GM23338 (cell line): ENCODE measurements at regions not wholly inside any gene's neighbourhood (a gene's known extent, or its start where the extent isn't known, plus 50 kb on each side); places are given as distances from the start of the nearest gene placed in this dataset.

ENCODE experiments used
- CREB1 ChIP-seq: fragments of 250-450 bp; sonication (Bioruptor Pico); IDR thresholded peaks from 2 replicates; pipeline ENCODE4 v1.5.0; 2020; ENCODE audit warnings: low read depth, mild to moderate bottlenecking, moderate library complexity
- CTCF ChIP-seq, 2 experiments: fragments of 200-600 bp in 1 of 2; sonication (generic) in 1 of 2; conservative IDR thresholded peaks; 2 replicates each; pipeline versions ENCODE4 v1.5.1 to v1.6.1; 2016 to 2017; ENCODE audit warnings: antibody characterized with exemption in 2 of 2, low read depth in 2 of 2, mild to moderate bottlenecking in 2 of 2, moderate library complexity in 1 of 2
- EZH2 ChIP-seq: fragments of 200-600 bp; sonication (generic); IDR thresholded peaks from one replicate; pipeline ENCODE4 v1.8.0; 2017; ENCODE audit warnings: antibody characterized with exemption, mild to moderate bottlenecking, low read depth; ENCODE audit not compliant: unreplicated experiment
- EZH2phosphoT487 ChIP-seq: fragments of 200-600 bp; sonication (generic); IDR thresholded peaks from one replicate; pipeline ENCODE4 v1.8.1; 2018; ENCODE audit warnings: antibody characterized with exemption; ENCODE audit not compliant: unreplicated experiment
- JUNB ChIP-seq: IDR thresholded peaks from one replicate; pipeline ENCODE4 v1.6.1; 2016; ENCODE audit warnings: antibody characterized with exemption; ENCODE audit not compliant: unreplicated experiment
- NANOG ChIP-seq: IDR thresholded peaks from 2 replicates; pipeline ENCODE4 v1.6.1; 2016; ENCODE audit warnings: antibody characterized with exemption, borderline replicate concordance
- POLR2AphosphoS5 ChIP-seq: IDR thresholded peaks from 2 replicates; pipeline ENCODE4 v1.6.1; 2016; ENCODE audit warnings: antibody characterized with exemption, low read depth
- STAT1 ChIP-seq: IDR thresholded peaks from one replicate; pipeline ENCODE4 v1.6.1; 2016; ENCODE audit warnings: antibody characterized with exemption; ENCODE audit not compliant: unreplicated experiment
- ZNF114 ChIP-seq: fragments of 250-450 bp; sonication (Bioruptor Pico); IDR thresholded peaks from 2 replicates; pipeline ENCODE4 v1.5.0; 2020; ENCODE audit warnings: mild to moderate bottlenecking, moderate library complexity
- ZNF331 ChIP-seq: fragments of 250-450 bp; sonication (Bioruptor Pico); IDR thresholded peaks from 2 replicates; pipeline ENCODE4 v1.5.0; 2020; ENCODE audit warnings: low read depth, mild to moderate bottlenecking, moderate library complexity
- TF ChIP-seq, protein P1 (sequence below): IDR thresholded peaks from 2 replicates; pipeline ENCODE4 v1.6.1; 2016; ENCODE audit warnings: antibody characterized with exemption
- TF ChIP-seq, protein P2 (sequence below): IDR thresholded peaks from one replicate; pipeline ENCODE4 v1.6.1; 2018; ENCODE audit warnings: antibody characterized with exemption; ENCODE audit not compliant: unreplicated experiment
- TF ChIP-seq, protein P3 (sequence below): fragments of 250-450 bp; sonication (Bioruptor Pico); IDR thresholded peaks from 2 replicates; pipeline ENCODE4 v1.5.0; 2020; ENCODE audit warnings: mild to moderate bottlenecking, moderate library complexity

DNA sequence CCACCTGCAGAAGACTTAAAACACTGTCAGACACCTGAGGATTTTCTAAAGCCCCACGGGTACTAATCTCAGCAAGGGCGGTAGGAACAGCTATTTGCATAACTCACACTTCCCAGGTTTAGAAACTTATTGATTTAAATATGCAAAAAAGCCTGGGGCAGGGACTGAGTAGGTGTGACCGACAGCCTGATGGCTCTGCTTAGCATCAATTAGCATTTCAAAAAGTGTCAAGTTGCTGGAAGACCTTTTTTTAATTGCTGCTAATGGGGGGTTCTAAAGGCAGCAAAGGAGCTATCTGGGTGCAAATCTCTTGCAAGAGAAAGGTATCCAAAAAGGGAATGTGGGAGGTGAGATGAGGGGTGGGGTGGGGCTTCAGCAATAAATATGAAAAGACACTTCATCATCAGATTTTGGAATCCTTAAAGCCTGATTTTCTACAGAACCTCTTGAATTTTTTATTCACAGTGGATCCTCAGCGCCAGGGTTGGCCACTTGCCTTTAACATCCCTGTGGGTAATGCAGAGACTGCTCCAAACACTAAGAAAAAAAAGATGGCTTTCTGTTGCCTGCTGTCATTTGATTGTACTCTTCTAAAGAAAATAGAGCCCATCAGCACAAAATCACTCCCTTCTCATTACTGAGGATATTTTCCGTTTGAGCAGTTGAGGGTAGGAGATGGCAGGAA lies 121.1 kb upstream of the RMP24 start:
- TF ChIP-seq POLR2AphosphoS5 (no peak), JUNB (no peak), EZH2phosphoT487 (no peak), CTCF (conservative IDR thresholded peaks at IDR 0.05; ENCODE audit: low read depth in 2 of 2) (no peak), EZH2 (no peak), CREB1 (CRISPR knock-in tag) (peak; percentile 20; the same call in 1 of the 2 replicates), ZNF331 (CRISPR knock-in tag) (no peak), NANOG (peak; percentile 99), STAT1 (no peak), ZNF114 (CRISPR knock-in tag) (no peak)
- TF ChIP-seq, protein P1, sequence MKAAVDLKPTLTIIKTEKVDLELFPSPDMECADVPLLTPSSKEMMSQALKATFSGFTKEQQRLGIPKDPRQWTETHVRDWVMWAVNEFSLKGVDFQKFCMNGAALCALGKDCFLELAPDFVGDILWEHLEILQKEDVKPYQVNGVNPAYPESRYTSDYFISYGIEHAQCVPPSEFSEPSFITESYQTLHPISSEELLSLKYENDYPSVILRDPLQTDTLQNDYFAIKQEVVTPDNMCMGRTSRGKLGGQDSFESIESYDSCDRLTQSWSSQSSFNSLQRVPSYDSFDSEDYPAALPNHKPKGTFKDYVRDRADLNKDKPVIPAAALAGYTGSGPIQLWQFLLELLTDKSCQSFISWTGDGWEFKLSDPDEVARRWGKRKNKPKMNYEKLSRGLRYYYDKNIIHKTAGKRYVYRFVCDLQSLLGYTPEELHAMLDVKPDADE, result no peak
- TF ChIP-seq, protein P2, sequence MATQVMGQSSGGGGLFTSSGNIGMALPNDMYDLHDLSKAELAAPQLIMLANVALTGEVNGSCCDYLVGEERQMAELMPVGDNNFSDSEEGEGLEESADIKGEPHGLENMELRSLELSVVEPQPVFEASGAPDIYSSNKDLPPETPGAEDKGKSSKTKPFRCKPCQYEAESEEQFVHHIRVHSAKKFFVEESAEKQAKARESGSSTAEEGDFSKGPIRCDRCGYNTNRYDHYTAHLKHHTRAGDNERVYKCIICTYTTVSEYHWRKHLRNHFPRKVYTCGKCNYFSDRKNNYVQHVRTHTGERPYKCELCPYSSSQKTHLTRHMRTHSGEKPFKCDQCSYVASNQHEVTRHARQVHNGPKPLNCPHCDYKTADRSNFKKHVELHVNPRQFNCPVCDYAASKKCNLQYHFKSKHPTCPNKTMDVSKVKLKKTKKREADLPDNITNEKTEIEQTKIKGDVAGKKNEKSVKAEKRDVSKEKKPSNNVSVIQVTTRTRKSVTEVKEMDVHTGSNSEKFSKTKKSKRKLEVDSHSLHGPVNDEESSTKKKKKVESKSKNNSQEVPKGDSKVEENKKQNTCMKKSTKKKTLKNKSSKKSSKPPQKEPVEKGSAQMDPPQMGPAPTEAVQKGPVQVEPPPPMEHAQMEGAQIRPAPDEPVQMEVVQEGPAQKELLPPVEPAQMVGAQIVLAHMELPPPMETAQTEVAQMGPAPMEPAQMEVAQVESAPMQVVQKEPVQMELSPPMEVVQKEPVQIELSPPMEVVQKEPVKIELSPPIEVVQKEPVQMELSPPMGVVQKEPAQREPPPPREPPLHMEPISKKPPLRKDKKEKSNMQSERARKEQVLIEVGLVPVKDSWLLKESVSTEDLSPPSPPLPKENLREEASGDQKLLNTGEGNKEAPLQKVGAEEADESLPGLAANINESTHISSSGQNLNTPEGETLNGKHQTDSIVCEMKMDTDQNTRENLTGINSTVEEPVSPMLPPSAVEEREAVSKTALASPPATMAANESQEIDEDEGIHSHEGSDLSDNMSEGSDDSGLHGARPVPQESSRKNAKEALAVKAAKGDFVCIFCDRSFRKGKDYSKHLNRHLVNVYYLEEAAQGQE, result no peak
- TF ChIP-seq, protein P3, sequence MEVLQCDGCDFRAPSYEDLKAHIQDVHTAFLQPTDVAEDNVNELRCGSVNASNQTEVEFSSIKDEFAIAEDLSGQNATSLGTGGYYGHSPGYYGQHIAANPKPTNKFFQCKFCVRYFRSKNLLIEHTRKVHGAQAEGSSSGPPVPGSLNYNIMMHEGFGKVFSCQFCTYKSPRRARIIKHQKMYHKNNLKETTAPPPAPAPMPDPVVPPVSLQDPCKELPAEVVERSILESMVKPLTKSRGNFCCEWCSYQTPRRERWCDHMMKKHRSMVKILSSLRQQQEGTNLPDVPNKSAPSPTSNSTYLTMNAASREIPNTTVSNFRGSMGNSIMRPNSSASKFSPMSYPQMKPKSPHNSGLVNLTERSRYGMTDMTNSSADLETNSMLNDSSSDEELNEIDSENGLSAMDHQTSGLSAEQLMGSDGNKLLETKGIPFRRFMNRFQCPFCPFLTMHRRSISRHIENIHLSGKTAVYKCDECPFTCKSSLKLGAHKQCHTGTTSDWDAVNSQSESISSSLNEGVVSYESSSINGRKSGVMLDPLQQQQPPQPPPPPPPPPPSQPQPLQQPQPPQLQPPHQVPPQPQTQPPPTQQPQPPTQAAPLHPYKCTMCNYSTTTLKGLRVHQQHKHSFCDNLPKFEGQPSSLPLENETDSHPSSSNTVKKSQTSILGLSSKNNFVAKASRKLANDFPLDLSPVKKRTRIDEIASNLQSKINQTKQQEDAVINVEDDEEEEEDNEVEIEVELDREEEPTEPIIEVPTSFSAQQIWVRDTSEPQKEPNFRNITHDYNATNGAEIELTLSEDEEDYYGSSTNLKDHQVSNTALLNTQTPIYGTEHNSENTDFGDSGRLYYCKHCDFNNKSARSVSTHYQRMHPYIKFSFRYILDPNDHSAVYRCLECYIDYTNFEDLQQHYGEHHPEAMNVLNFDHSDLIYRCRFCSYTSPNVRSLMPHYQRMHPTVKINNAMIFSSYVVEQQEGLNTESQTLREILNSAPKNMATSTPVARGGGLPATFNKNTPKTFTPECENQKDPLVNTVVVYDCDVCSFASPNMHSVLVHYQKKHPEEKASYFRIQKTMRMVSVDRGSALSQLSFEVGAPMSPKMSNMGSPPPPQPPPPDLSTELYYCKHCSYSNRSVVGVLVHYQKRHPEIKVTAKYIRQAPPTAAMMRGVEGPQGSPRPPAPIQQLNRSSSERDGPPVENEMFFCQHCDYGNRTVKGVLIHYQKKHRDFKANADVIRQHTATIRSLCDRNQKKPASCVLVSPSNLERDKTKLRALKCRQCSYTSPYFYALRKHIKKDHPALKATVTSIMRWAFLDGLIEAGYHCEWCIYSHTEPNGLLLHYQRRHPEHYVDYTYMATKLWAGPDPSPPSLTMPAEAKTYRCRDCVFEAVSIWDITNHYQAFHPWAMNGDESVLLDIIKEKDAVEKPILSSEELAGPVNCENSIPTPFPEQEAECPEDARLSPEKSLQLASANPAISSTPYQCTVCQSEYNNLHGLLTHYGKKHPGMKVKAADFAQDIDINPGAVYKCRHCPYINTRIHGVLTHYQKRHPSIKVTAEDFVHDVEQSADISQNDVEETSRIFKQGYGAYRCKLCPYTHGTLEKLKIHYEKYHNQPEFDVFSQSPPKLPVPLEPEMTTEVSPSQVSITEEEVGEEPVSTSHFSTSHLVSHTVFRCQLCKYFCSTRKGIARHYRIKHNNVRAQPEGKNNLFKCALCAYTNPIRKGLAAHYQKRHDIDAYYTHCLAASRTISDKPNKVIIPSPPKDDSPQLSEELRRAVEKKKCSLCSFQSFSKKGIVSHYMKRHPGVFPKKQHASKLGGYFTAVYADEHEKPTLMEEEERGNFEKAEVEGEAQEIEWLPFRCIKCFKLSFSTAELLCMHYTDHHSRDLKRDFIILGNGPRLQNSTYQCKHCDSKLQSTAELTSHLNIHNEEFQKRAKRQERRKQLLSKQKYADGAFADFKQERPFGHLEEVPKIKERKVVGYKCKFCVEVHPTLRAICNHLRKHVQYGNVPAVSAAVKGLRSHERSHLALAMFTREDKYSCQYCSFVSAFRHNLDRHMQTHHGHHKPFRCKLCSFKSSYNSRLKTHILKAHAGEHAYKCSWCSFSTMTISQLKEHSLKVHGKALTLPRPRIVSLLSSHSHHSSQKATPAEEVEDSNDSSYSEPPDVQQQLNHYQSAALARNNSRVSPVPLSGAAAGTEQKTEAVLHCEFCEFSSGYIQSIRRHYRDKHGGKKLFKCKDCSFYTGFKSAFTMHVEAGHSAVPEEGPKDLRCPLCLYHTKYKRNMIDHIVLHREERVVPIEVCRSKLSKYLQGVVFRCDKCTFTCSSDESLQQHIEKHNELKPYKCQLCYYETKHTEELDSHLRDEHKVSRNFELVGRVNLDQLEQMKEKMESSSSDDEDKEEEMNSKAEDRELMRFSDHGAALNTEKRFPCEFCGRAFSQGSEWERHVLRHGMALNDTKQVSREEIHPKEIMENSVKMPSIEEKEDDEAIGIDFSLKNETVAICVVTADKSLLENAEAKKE (CRISPR knock-in tag), result peak; percentile 18; the same call in 1 of the 2 replicates
